ENCODE measurements at regions not wholly inside any gene's neighbourhood (a gene's known extent, or its start where the extent isn't known, plus 50 kb on each side); places are given as distances from the start of the nearest gene placed in this dataset.

GRCh38 chr12:67145692-67146091, 123.5 kb upstream of the CAND1 start:
- Histone ChIP-seq H3K9me3 (ENCODE audit: control insufficient read depth, low read depth, low read length) (no peaks in the 10 kb centered on the region), H3K36me3 (ENCODE audit: control insufficient read depth in 2 of 2, extremely low read depth in 1 of 2, insufficient read depth in 2 of 2, low read length in 2 of 2) (no peaks in the 10 kb centered on the region), H3K27ac (ENCODE audit: control insufficient read depth, insufficient read depth, low read length) (no peak overlapping the region), H4K20me1 (ENCODE audit: control insufficient read depth, extremely low read depth, insufficient read depth, low read length) (no peaks in the 10 kb centered on the region), H3K4me3 (ENCODE audit: control insufficient read depth in 2 of 3, extremely low read depth in 1 of 3, insufficient read depth in 2 of 3, low read depth in 1 of 3, low read length in 3 of 3) (no peak overlapping the region), H2AFZ (ENCODE audit: control insufficient read depth, low read length) (no peak overlapping the region), H3K27me3 (ENCODE audit: control insufficient read depth, extremely low read depth, insufficient read depth, low read length) (no peaks in the 10 kb centered on the region), H3K9ac (ENCODE audit: control insufficient read depth, extremely low read depth, insufficient read depth, low read length) (no peak overlapping the region), H3K79me2 (ENCODE audit: control insufficient read depth, insufficient read depth, low read length) (no peaks in the 10 kb centered on the region), H3K9me1 (ENCODE audit: control insufficient read depth, extremely low read depth, insufficient read depth, low read length) (no peaks in the 10 kb centered on the region), H3K4me1 (ENCODE audit: control insufficient read depth, extremely low read depth, insufficient read depth, low read length) (no peaks in the 10 kb centered on the region), H3K4me2 (ENCODE audit: control insufficient read depth, extremely low read depth, insufficient read depth, low read depth, low read length) (no peak overlapping the region)
- dilution Hi-C loops (cut with MboI; ENCODE audit: extremely low pct_ligation_motif_present, low sequenced_read_pairs) = no loop called here
- DNase-seq (ENCODE audit: low read depth, low spot score) = no peak
- no peak for FAIRE-seq
- TF ChIP-seq EZH2 (IDR thresholded peaks at IDR 0.05; ENCODE audit: low read length) = no peak
- no peak for TF ChIP-seq CTCF (optimal IDR thresholded peaks at IDR 0.05 in 1 of 3, IDR thresholded peaks at IDR 0.05 in 1 of 3, conservative IDR thresholded peaks at IDR 0.05 in 1 of 3; ENCODE audit: extremely low read depth in 1 of 3, insufficient read depth in 2 of 3, low read length in 3 of 3)

- no peaks in the 10 kb centered on the region for H3K27me3 ChIP-seq (ENCODE audit: control insufficient read depth, extremely low read depth, insufficient read depth, low read length)
- no peaks in the 10 kb centered on the region for H3K79me2 ChIP-seq (ENCODE audit: control insufficient read depth, insufficient read depth, low read length)
- H3K9me1 ChIP-seq (ENCODE audit: control insufficient read depth, extremely low read depth, insufficient read depth, low read length) = no peaks in the 10 kb centered on the region
- H3K4me3 ChIP-seq (ENCODE audit: control insufficient read depth in 2 of 3, extremely low read depth in 1 of 3, insufficient read depth in 2 of 3, low read depth in 1 of 3, low read length in 3 of 3) = no peak overlapping the region
- H3K4me2 ChIP-seq (ENCODE audit: control insufficient read depth, extremely low read depth, insufficient read depth, low read depth, low read length) = no peak overlapping the region
- no peaks in the 10 kb centered on the region for H3K4me1 ChIP-seq (ENCODE audit: control insufficient read depth, extremely low read depth, insufficient read depth, low read length)
- H3K9me3 ChIP-seq (ENCODE audit: control insufficient read depth, low read depth, low read length) = no peaks in the 10 kb centered on the region
- no peaks in the 10 kb centered on the region for H3K36me3 ChIP-seq (ENCODE audit: control insufficient read depth in 2 of 2, extremely low read depth in 1 of 2, insufficient read depth in 2 of 2, low read length in 2 of 2)
- dilution Hi-C loops (cut with MboI; ENCODE audit: extremely low pct_ligation_motif_present, low sequenced_read_pairs) = no loop called here
- H2AFZ ChIP-seq (ENCODE audit: control insufficient read depth, low read length) = no peak overlapping the region
- FAIRE-seq (no peak), DNase-seq (ENCODE audit: low read depth, low spot score) (no peak)
- H4K20me1 ChIP-seq (ENCODE audit: control insufficient read depth, extremely low read depth, insufficient read depth, low read length) = no peaks in the 10 kb centered on the region
- TF ChIP-seq CTCF (optimal IDR thresholded peaks at IDR 0.05 in 1 of 3, IDR thresholded peaks at IDR 0.05 in 1 of 3, conservative IDR thresholded peaks at IDR 0.05 in 1 of 3; ENCODE audit: extremely low read depth in 1 of 3, insufficient read depth in 2 of 3, low read length in 3 of 3) (no peak), EZH2 (IDR thresholded peaks at IDR 0.05; ENCODE audit: low read length) (no peak)
- no peak overlapping the region for H3K9ac ChIP-seq (ENCODE audit: control insufficient read depth, extremely low read depth, insufficient read depth, low read length)
- H3K27ac ChIP-seq (ENCODE audit: control insufficient read depth, insufficient read depth, low read length) = no peak overlapping the region
Measured at GRCh38 chr12:67147030-67147429, 122.1 kb upstream of the CAND1 start.

Measured in keratinocyte (primary cell).